Lower leg skin (tissue), 3 donors: ENCODE measurements at regions not wholly inside any gene's neighbourhood (a gene's known extent, or its start where the extent isn't known, plus 50 kb on each side); places are given as distances from the start of the nearest gene placed in this dataset.

Source experiments
- POLR2A ChIP-seq, 2 donors: fragments of 450-650 bp; IDR thresholded peaks; one replicate each; pipeline ENCODE4 v1.6.1; 2016 to 2017; ENCODE audit warnings: antibody characterized with exemption in 2 of 2, mild to moderate bottlenecking in 1 of 2, moderate library complexity in 1 of 2
- TF ChIP-seq, protein P1 (sequence below), 3 donors: fragments of 450-650 bp; IDR thresholded peaks; one replicate each; pipeline ENCODE4 v1.5.1; 2016; ENCODE audit warnings: antibody characterized with exemption in 3 of 3, mild to moderate bottlenecking in 3 of 3, moderate library complexity in 2 of 3

DNA sequence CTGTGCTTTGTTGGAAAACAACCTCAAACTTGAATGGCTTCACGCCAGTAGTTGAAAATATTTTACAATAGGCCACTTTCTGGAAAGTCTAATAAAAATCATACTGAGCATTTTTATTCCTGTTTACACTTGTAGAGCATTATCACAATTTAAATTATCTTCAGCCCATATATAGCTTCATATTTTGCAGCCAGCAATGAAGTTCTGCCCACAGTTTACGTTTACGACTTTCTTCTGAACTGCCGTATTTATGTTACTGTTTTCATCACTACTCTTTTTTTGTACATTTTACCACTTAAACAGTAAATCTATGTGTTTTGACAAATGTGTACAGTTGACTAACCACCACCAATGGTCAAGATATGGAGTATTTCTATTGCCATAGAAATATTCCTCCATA lies 86.2 kb downstream of the COPS8 start:
- no peak for TF ChIP-seq POLR2A (IDR thresholded peaks at IDR 0.05)
- TF ChIP-seq, protein P1, sequence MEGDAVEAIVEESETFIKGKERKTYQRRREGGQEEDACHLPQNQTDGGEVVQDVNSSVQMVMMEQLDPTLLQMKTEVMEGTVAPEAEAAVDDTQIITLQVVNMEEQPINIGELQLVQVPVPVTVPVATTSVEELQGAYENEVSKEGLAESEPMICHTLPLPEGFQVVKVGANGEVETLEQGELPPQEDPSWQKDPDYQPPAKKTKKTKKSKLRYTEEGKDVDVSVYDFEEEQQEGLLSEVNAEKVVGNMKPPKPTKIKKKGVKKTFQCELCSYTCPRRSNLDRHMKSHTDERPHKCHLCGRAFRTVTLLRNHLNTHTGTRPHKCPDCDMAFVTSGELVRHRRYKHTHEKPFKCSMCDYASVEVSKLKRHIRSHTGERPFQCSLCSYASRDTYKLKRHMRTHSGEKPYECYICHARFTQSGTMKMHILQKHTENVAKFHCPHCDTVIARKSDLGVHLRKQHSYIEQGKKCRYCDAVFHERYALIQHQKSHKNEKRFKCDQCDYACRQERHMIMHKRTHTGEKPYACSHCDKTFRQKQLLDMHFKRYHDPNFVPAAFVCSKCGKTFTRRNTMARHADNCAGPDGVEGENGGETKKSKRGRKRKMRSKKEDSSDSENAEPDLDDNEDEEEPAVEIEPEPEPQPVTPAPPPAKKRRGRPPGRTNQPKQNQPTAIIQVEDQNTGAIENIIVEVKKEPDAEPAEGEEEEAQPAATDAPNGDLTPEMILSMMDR (IDR thresholded peaks at IDR 0.05), result no peak
